GM18526 (cell line): ENCODE measurements at regions not wholly inside any gene's neighbourhood (a gene's known extent, or its start where the extent isn't known, plus 50 kb on each side); places are given as distances from the start of the nearest gene placed in this dataset.

Source experiments
- POLR2A ChIP-seq: IDR thresholded peaks from 3 replicates; pipeline ENCODE4 v1.6.1; 2011; ENCODE audit not compliant: insufficient read length; ENCODE audit errors: extremely low read depth

DNA sequence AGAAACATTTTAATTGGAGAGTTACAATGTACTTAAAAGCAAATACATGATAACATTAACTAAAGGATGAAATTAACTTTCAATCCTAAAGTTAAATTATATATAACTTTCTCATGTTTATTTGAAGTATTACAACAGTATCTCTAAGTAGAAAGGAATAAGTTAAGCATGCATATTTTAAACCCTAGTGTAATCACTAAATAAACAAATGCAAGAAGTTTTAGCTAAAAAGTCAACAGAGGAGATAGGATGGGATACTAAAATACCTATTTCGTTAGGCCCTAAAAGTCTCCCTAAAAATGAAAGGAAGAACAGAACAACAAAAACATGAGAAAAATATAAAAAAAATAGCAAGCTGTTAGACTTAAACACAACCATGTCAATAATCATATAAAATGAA is 361.3 kb upstream of the THBS1 start:
- TF ChIP-seq POLR2A, result no peak

DNA sequence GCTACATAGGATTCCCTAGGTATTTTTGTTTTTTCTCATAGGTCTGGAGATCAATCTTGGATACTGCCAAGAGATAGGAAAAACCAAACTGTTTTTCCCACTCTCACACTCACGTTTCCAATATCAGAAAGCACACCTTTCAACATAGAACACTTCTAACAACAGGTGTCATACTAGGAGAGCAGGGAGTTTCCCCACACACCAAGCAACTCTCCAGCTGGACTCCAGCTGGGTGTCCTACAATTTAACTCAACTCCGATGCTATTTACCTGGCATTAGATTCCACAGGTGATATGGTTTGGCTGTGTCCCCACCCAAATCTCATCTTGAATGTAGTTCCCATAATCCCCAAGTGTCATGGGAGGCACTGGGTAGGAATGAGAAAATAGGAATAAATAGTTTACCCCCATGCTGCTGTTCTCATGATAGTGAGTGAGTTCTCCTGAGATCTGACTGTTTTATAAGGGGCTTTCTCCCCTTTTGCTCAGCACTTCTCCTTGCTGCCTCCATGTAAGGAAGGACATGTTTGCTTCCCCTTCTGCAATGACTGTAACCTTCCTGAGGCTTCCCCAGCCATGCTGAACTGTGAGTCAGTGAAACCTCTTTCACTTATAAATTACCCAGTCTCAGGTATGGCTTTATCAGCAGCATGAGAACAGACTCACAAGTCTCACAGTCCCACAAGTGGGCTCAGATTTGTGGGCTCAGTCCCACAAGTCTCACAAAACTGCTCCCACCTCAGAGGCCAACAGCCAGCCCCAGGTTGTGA is 354.5 kb upstream of the THBS1 start:
- no peak for TF ChIP-seq POLR2A

DNA sequence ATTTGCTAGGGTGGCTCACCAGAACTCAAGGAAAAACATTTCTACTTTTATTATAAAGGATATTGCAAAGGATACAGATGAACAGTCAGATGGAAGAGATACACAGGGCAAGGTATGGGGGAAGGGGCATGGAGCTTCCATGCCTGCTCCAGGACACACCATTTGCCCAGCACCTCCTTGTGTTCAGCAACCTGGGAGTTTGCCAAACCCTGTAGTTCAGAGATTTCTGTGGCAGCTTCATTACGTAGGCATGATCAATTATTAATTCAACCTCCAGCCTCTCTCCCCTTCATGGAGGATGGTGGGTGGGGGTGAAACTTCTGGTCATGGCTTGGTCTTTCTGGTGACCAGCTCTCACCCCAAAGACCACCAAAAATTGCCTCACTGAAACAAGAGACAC is 353.9 kb upstream of the THBS1 start:
- no peak for TF ChIP-seq POLR2A

DNA sequence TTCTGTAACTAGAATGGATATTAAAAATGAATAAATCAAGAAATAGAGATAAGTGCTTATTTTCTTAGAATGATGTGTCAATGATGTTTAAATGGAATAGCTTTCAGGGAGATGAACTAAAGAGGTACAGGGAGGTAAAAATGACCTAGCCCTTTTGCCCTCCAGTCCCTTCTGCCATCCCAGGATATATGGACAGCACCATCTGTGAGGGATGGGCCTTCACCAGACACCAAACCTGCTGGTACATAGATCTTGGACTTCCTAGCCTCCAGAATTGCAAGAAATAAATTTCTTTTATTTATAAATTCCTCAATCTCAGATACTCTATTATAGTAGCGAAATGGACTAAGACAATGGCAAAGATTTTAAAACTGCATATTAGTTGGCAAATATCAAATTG is 352.0 kb upstream of the THBS1 start:
- no peak for TF ChIP-seq POLR2A

DNA sequence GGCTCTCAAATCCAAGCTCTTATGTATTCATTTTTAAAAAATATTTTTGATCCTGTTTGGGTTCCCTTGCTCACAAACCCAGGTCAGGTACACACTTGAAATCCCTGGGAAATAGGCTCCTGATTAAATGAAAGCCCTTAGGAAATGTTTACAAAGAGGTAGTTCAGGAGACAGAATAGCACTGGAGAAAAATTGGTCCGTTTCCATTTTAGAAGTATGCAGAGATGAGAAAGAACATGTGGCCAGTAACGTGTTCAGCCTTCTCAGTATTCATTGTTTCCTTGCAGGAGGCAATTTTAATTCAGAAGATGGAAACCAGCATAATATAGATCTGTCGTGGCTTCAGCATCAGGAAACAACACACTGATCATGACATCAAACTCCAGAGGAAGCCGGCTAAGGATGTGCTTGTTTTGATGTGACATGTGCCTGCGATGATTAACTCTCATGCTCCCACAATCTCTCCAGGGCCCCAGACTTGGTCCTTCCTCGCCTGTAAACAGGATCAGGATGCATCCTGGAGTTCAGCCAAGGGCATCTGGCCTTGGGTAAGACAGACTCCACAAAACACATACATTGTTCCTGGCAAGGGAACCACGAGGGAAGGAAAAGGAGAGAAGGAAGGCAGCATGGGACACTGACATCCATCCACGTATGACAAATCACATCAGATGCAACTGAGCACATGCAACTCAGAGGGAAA is 350.5 kb upstream of the THBS1 start:
- no peak for TF ChIP-seq POLR2A

DNA sequence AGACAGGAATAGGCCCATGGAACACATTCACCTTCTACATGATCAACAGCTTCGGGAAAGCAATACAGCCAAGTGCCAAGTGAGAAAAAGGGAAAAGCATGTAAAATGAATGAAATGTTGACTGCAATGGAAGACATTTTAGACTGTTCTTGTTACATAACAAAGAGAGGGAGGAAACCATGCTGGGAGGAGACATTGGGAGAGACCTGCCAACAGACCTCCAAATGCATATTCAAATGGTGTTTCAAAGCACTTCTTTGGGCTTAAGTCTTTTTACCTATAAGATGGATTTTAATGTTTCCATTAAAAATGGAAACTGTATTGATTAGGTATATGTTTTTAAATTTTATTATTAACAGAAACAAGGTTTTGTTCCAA is 350.0 kb upstream of the THBS1 start:
- TF ChIP-seq POLR2A, result no peak

DNA sequence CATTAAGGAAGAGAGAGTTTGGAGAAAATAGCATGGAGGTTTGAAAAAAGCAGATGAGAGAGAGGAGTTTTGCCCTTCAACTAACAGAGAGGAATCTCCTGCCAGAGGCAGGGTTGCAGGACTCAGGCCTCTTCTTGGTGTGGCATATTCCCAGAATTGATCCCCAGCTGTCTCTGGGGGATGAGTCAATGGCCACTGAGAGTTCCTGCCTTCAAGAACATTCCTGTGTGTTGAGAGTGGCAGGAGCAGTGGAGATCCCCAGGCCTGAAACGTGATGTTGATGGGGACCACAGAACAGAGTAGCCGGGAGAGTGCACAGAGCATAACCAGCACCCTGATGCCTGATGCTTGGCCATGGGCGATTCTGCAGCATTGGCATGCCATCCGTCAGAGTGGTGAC is 348.4 kb upstream of the THBS1 start:
- TF ChIP-seq POLR2A, result no peak

DNA sequence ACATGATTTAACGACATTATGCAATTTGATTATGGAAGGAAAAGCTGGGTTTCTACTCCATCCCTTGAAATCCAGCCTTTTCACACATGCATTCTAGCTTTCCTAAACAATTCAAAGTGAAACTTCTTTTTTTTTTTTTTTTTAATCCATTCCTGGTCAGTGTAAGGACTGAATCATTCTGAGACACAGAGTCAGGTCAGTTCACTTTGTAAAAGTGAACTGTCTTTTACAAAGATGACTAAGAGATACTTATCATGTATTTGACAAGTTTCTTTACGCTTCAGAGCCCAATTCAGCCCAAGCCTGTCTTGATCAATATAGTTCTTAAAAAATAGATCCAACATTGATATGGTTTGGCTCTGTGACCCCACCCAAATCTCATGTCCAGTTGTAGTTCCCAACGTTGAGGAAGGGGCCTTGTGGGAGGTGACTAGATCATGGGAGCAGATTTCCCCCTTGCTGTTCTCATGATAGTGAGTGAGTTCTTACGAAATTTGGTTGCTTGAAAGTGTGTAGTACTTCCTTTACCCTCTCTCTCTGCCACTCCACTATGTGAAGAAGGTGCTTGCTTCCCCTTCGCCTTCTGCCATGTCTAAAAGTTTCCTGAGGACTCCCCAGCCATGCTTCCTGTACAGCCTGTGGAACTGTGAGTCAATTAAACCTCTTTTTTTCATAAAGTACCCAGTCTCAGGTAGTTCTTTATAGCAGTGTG is 345.6 kb upstream of the THBS1 start:
- TF ChIP-seq POLR2A, result no peak

DNA sequence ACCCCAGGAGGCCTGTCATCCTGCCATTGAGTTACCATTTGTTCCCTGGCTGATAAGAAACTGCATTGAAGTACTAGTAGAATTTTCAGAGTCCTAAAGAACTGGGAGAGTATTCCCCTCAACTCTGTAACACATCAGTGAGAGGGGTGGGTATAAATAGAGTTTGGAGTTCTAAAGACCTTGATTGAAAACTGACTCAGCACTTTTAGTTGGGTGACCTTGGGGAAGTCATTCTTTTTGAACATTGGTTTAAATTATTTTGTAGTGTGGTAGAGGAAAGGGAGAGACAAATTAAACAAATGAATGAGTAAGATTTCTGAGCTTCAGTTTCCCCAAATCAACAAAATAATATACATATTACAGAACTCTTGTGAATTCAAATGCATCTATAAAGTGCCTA is 344.5 kb upstream of the THBS1 start:
- no peak for TF ChIP-seq POLR2A

DNA sequence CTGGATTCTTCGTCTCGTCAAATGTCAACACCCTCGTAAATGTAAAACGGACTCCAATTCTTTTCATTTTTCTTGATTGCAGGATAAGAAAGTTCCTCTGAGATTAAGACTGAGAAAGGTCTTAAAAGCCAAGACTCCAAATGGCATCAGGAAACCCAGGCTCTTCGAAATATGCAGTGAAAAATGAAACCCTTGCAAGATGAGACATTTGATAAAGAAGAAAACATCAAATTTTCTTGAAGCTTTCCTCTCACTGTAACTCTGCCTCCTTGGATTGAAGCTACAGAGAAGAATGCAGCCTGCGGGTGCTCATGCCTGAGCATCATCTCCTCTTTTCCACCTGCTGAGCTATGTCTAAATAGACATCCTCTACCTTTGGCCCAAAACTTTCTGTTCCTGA is 342.4 kb upstream of the THBS1 start:
- no peak for TF ChIP-seq POLR2A

DNA sequence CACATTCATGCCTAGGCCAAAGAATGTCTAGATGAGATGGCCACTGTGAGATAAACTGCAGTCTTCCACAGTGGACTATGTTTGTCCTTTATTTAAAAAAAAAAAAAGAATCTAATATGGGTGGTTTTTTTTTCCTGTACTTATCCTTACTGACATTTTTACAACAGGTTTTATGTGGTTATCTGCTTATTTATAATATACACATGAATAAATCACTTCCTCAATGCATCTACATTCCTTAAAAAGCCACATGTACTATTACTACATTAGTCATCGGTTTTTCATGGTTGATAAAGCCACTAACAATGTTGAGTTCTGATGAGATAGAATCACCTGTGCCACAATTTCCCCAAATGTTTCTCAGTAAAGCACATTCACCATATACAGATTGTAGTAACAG is 341.3 kb upstream of the THBS1 start:
- no peak for TF ChIP-seq POLR2A

DNA sequence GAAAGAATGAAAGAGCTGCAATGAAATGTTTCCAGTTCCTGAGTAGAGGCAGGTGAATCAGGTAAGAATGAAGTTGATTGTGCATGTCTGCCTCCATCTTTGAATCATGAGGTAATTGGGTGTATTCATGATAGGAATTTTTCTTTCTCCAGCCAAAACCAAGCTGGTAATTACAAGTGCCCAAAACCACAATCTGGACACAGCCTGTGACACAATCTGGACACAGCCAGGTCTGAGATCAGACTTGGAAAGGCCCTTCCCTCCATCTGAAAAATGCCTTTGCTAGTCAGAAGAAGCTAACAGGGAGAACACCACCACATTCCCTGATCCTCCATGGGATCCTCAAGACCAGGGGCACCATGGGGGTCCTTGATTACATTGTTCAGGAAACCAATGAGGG is 338.5 kb upstream of the THBS1 start:
- TF ChIP-seq POLR2A, result no peak

DNA sequence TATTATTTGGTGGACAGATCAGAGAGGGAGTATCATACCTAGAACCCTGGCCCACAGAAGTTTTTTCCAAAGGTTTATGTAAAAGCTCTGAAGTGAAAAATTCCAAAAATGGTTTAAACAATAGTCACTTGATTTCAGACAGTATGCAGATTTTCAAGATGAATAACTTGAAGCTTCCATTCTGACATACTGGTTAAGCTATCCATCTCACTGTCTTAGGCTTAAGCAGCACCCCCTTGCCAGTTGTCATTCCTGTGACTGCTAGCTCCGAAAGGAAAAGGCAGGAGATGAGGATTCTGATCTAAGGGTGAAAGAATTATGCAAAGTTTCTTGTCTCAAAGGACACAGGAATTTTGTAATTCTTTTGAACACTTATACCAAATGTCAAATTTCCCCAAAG is 337.5 kb upstream of the THBS1 start:
- TF ChIP-seq POLR2A, result no peak

DNA sequence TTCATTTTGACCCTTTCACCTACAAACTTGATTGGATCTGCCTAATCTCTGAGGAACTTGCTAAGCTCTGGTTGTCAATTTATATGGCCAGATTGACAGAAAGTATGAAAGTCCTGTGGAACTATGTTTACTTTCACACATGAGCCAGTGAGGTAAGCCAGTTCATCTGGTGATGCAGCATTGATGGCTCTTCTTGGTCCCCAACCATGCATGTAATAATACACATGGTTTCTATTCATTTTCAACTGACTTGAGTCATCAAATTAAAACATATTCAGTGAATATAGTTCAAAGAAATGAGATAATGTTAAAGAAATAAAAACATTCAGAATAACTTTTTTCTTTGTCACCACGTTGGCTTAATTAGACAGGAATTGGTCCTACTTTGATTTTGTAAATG is 336.1 kb upstream of the THBS1 start:
- no peak for TF ChIP-seq POLR2A

DNA sequence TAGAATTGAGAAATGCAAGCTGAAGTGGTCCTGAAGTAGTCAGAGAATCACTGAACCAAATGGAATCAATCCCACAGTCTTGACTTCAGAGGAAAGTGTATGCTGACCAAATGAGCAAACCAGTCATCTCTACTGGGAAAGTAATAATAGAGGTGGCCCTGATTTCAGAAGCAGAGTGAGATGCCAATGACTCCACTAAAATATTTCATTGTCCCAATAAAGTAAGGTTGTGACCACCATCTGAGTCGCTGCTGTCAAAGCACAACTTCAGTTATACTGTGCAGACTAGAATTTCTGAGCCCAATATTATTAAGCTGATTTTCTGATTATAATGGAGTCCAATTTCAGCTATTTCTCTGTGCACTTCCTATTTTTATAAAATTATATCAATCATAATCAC is 334.4 kb upstream of the THBS1 start:
- TF ChIP-seq POLR2A, result no peak

DNA sequence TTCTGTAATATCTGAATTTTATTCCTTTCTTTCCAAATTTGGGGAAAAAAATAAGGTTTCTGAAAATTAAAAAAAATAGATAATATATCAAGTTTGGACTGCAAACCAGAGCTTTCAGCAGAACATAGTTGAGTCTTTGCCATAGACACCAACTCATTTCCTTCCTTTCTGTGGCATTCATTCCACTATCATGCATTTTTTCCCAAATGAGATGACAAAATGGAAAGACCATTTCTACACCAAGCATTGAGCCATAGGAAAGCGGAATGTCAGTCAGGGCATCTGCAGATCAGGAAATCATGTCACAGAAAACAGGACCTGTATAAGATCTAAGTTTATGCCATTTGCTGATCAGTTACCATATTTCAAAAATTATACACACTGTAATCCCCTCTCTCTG is 333.3 kb upstream of the THBS1 start:
- TF ChIP-seq POLR2A, result no peak

DNA sequence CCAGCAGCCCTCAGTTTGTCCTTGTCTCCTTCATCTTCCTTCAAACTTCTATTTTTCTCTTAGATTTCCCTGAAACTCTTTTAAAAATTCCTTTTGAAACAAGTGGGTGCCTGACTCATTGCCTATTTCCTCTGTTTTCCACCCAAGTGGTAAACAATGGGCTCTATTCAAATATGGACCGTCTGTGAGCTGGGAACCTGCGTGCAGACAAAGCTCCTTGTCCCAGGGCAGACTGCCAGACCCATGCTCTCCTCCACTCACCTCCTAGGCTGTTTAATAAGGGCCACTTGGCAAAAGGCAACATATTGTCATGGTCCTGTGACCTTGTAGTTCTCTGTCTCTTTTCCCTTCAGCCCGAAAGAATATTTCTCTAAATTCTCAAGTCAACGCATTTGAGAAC is 332.7 kb upstream of the THBS1 start:
- no peak for TF ChIP-seq POLR2A

DNA sequence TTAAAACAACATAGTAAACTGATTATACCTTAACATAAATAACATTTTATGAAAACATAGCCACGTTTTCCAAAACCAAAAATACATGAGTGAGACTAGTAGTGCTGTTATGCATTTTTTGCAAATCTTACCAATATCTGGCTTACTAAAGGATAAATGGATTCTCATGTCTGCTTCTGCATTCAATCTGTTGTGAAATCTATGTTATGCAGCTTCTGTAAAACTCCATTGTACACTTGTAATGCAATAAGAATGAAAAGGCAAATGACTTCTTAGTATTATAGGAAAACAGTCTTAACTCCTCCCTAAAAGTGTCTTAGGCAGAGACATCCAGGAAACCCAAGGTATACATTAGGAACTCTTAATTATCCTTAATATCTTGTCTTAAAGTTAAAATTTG is 330.9 kb upstream of the THBS1 start:
- no peak for TF ChIP-seq POLR2A
